Choroid plexus epithelial cell (primary cell): ENCODE measurements at regions not wholly inside any gene's neighbourhood (a gene's known extent, or its start where the extent isn't known, plus 50 kb on each side); places are given as distances from the start of the nearest gene placed in this dataset.

Source experiments
- DNase-seq: peaks from one replicate; pipeline ENCODE4 v3.0.0-alpha.2; 2010; ENCODE audit warnings: low read depth
- H3K4me3 ChIP-seq: 2 replicates; pipeline ENCODE4 v1.5.1; 2011; ENCODE audit warnings: low read depth, mild to moderate bottlenecking, control low read depth, low read length, moderate library complexity
- TF ChIP-seq, protein P1 (sequence below): conservative IDR thresholded peaks from 2 replicates; pipeline ENCODE4 v1.5.1; 2011; ENCODE audit warnings: low read depth, mild to moderate bottlenecking, control low read depth, inconsistent platforms, low read length, moderate library complexity

DNA sequence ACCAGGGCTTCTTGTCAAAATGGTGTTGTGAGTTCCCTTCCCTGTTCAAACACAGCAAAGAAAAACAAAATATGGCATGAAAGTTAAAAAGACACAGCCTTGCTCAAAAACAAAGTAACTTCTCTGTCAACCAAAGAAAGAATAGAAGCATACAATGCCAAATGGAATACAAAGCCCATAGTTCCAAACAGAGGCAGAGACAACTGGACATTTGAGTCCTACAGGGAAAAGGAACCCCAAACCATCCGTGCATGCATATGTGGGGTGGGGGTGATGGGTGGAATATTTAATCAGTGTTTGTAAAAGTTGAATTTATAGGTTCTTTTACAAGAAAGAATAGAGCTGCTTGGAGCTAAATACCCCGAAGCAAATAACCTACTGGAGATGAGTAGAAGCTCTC is 218.7 kb downstream of the FAM76B start:
- H3K4me3 ChIP-seq: no peak overlapping the region
- no peak for DNase-seq
- TF ChIP-seq, protein P1, sequence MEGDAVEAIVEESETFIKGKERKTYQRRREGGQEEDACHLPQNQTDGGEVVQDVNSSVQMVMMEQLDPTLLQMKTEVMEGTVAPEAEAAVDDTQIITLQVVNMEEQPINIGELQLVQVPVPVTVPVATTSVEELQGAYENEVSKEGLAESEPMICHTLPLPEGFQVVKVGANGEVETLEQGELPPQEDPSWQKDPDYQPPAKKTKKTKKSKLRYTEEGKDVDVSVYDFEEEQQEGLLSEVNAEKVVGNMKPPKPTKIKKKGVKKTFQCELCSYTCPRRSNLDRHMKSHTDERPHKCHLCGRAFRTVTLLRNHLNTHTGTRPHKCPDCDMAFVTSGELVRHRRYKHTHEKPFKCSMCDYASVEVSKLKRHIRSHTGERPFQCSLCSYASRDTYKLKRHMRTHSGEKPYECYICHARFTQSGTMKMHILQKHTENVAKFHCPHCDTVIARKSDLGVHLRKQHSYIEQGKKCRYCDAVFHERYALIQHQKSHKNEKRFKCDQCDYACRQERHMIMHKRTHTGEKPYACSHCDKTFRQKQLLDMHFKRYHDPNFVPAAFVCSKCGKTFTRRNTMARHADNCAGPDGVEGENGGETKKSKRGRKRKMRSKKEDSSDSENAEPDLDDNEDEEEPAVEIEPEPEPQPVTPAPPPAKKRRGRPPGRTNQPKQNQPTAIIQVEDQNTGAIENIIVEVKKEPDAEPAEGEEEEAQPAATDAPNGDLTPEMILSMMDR: no peak

DNA sequence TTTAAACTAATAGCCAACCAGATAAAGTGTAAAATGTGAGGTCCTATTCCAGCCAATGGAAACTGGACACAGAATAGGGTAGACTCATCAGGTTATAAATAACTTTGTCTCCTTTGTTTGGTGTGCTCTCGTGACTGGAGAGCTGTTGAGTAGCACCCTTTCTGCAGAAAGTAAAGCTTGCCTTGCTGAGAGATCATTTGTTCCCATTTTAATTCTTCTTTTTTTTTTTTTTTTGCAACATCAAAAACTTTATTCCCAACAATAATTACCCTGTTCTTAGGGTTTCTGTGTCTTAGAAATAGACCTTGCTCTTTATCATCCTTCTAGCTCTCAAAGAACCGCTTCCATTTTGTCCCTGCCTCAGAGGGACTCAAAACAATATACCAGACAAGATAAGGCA is 220.4 kb downstream of the FAM76B start:
- TF ChIP-seq, protein P1: no peak
- no peak overlapping the region for H3K4me3 ChIP-seq
- no peak for DNase-seq

DNA sequence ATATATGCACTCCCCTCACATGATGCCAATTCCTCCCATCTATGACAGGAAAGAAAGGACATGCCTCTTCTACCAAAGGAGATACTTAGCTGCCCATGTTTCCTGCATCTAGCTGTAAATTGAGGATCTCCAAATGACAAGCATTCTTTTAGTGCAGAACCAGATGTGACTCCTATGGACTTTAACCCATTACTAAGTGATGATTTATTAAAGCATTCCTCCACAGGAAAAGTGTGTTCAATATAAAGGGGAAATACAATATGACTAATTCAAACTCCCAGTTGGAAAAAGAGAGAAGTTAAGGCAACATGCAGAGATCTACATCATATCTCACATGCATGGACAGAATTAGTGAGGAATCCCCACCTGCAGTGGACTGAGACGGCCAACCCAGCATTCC is 221.3 kb downstream of the FAM76B start:
- DNase-seq: no peak
- TF ChIP-seq, protein P1: no peak
- H3K4me3 ChIP-seq: no peak overlapping the region

DNA sequence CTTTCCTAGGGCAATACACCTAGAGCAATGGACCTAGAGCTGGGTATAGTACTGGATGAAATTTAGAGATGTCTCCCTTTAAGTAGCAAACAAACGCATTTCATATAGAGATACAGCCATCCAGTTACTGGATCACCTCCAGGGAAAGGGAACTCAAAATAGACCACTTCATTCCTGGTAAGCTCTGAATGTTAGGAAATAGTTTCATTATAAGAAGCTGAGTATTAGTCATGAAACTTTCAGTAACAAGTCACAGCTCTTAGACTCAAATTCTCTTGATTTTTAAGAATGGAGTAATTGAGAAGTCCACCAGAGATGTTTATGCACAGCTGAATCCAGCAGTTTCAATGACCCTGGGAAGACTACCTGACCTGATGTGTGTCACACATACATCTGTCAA is 221.9 kb downstream of the FAM76B start:
- DNase-seq: peak; percentile 47
- TF ChIP-seq, protein P1: no peak
- no peak overlapping the region for H3K4me3 ChIP-seq

DNA sequence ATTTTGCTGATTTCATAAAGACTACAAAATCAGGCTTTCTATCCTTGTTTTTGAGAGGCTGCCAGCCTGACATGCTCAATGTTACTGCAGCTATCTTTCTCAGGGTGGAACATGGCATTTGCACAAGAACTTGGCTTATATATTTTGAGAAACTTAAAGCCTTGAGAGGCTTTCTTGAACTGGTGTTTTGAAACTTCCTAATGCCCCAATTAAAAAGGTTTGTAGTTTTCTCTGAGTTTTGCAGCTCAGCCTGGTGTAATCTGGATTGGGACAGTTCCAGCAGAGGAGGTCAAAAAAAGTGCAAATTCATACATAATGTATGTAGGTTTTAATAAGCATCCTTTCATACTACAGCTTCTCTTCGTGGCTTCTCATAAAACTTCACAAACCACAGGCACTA is 223.4 kb downstream of the FAM76B start:
- H3K4me3 ChIP-seq: no peak overlapping the region
- DNase-seq: no peak
- TF ChIP-seq, protein P1: no peak

DNA sequence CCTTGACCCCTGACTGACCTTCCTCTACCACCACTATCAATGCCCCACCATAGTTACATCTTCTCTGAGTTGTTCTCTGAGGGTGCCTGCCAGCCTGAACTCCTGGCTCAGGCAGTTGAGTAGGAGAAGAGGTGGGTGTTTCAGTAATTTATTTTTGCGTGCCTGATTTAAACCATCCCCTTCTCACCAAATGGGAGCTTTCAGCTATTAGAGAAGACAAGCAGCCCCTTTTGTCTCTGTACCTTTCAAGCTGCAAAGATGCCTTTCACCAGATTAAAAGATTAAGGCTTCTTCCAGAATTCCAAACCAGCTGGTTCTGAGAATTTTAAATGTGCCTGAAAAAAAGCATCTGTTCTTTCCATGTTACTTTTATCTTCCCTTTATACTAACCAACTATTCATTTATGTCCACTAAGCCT is 223.8 kb downstream of the FAM76B start:
- TF ChIP-seq, protein P1: no peak
- DNase-seq: no peak
- no peak overlapping the region for H3K4me3 ChIP-seq

DNA sequence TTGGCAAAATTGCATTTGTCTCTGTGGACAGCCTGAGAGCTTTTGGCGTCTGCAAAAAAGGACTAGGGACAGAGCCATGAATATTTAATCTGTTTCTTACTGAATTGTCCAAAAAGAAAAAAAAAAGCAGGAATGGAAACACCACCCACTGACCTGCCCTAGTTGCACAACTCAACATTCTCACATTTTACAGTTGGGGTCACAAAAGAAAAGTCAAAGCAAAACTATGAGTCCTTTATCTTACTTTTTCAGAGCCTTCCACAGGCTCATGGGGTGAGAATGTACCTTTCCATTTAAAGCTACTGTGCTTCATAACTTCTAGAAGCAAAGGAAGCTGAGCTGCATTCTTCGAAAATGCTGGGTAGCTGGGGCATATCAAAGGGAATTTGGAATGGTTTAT is 225.7 kb downstream of the FAM76B start:
- peak; percentile 42 for DNase-seq
- TF ChIP-seq, protein P1: no peak
- H3K4me3 ChIP-seq: no peak overlapping the region
